Prostate gland (tissue), 2 donors: ENCODE measurements at regions not wholly inside any gene's neighbourhood (a gene's known extent, or its start where the extent isn't known, plus 50 kb on each side); places are given as distances from the start of the nearest gene placed in this dataset.

Source experiments
- DNase-seq: peaks from one replicate; pipeline ENCODE4 v3.0.0-alpha.2; 2019; ENCODE audit warnings: low spot score
- H3K27ac ChIP-seq, 2 donors: fragments of 200-600 bp; sonication (generic); 2 replicates each; pipeline ENCODE4 v1.5.1; 2017 to 2019
- H3K27me3 ChIP-seq: fragments of 200-600 bp; sonication (generic); replicated peaks from 2 replicates; pipeline ENCODE4 v1.5.1; 2019; ENCODE audit not compliant: insufficient read depth
- H3K36me3 ChIP-seq, 2 donors: fragments of 200-600 bp; sonication (generic); 1 replicate in 1 of 2; 2 replicates in 1 of 2; pipeline versions ENCODE4 v1.5.1 to v1.8.1; 2017 to 2019
- H3K4me1 ChIP-seq: fragments of 200-600 bp; sonication (generic); replicated peaks from 2 replicates; pipeline ENCODE4 v1.5.1; 2019
- H3K4me3 ChIP-seq, 2 donors: fragments of 200-600 bp; sonication (generic); 2 replicates each; pipeline ENCODE4 v1.5.1; 2017 to 2019
- H3K9me3 ChIP-seq: fragments of 200-600 bp; sonication (generic); 2 replicates; pipeline ENCODE4 v1.5.1; 2017
- CTCF ChIP-seq, 4 experiments: fragments of 200-600 bp in 2 of 4; fragments of 450-650 bp in 2 of 4; sonication (generic) in 2 of 4; IDR thresholded peaks; 1 replicate in 3 of 4; 2 replicates in 1 of 4; pipeline ENCODE4 v1.5.1; 2016 to 2019; ENCODE audit warnings: antibody characterized with exemption in 4 of 4, mild to moderate bottlenecking in 2 of 4, moderate library complexity in 2 of 4
- POLR2A ChIP-seq: fragments of 450-650 bp; IDR thresholded peaks from one replicate; pipeline ENCODE4 v1.6.1; 2016; ENCODE audit warnings: antibody characterized with exemption, mild to moderate bottlenecking
- POLR2AphosphoS5 ChIP-seq: sonication (generic); formaldehyde crosslinking; IDR thresholded peaks from one replicate; pipeline ENCODE4 v1.6.1; 2017; ENCODE audit warnings: antibody characterized with exemption
- WGBS: methylation state at CpG from one replicate; pipeline ENCODE4 v1.1.5; 2018; 5-methylcytosine and 5-hydroxymethylcytosine counted together
- intact Hi-C: fragments of 100-400 bp; cut with DNase I; formaldehyde crosslinking; loops from one replicate; pipeline ENCODE4 v1.14.2; 2022

- no peaks in the 10 kb centered on the region for H3K36me3 ChIP-seq
- TF ChIP-seq CTCF (IDR thresholded peaks at IDR 0.05), result no peak
- TF ChIP-seq POLR2A, result no peak
- H3K27me3 ChIP-seq, result no peaks in the 10 kb centered on the region
- intact Hi-C loops, result no loop called here
- no peak for DNase-seq
- H3K27ac ChIP-seq, result no peak overlapping the region
- H3K9me3 ChIP-seq, result no peaks in the 10 kb centered on the region
- H3K4me3 ChIP-seq, result no peak overlapping the region
- WGBS, result 62% methylated on average over 17 of the region's 17 CpGs
- H3K4me1 ChIP-seq, result no peaks in the 10 kb centered on the region
These were observed 94.9 kb downstream of the PCDH1 start for GRCh38 chr5:141783005-141783946.

GRCh38 chr5:141781910-141782309, 96.3 kb downstream of the PCDH1 start:
- H3K27ac ChIP-seq, result no peak overlapping the region
- 87% methylated on average over 2 of the region's 2 CpGs for WGBS
- H3K36me3 ChIP-seq, result no peaks in the 10 kb centered on the region
- no peaks in the 10 kb centered on the region for H3K9me3 ChIP-seq
- H3K4me1 ChIP-seq, result no peaks in the 10 kb centered on the region
- intact Hi-C loops, result no loop called here
- DNase-seq, result no peak
- no peaks in the 10 kb centered on the region for H3K27me3 ChIP-seq
- TF ChIP-seq CTCF (IDR thresholded peaks at IDR 0.05) (no peak), POLR2AphosphoS5 (no peak), POLR2A (no peak)
- H3K4me3 ChIP-seq, result no peak overlapping the region

GRCh38 chr5:141780952-141781781, 97.0 kb downstream of the PCDH1 start:
- H3K4me3 ChIP-seq, result no peak overlapping the region
- H3K27me3 ChIP-seq, result no peaks in the 10 kb centered on the region
- no peak overlapping the region for H3K27ac ChIP-seq
- 62% methylated on average over 13 of the region's 13 CpGs for WGBS
- no peaks in the 10 kb centered on the region for H3K36me3 ChIP-seq
- H3K4me1 ChIP-seq, result no peaks in the 10 kb centered on the region
- H3K9me3 ChIP-seq, result no peaks in the 10 kb centered on the region
- TF ChIP-seq CTCF (IDR thresholded peaks at IDR 0.05) (no peak), POLR2AphosphoS5 (no peak), POLR2A (no peak)
- intact Hi-C loops, result no loop called here
- DNase-seq, result no peak

- DNase-seq, result no peak
- Histone ChIP-seq H3K27ac (no peak overlapping the region), H3K27me3 (no peaks in the 10 kb centered on the region), H3K36me3 (no peaks in the 10 kb centered on the region), H3K4me1 (no peaks in the 10 kb centered on the region), H3K9me3 (no peaks in the 10 kb centered on the region), H3K4me3 (no peak overlapping the region)
- intact Hi-C loops, result no loop called here
- WGBS, result 69% methylated on average over 10 of the region's 10 CpGs
- no peak for TF ChIP-seq CTCF (IDR thresholded peaks at IDR 0.05)
- no peak for TF ChIP-seq POLR2A
- TF ChIP-seq POLR2AphosphoS5, result no peak
These were observed 97.8 kb downstream of the PCDH1 start for GRCh38 chr5:141780240-141780951.
